HepG2 (cell line): ENCODE measurements at regions not wholly inside any gene's neighbourhood (a gene's known extent, or its start where the extent isn't known, plus 50 kb on each side); places are given as distances from the start of the nearest gene placed in this dataset.

ENCODE experiments used
- ATAC-seq: fragments of 200-7000 bp; cut with Tn5 transposase; 3 replicates; pipeline ENCODE4 v1.9.1; 2020; ENCODE audit warnings: mild to moderate bottlenecking, moderate library complexity
- BruUV-seq: library from RNA; stranded (reverse); fragments of 400-500 nt; replicated peaks from 2 replicates; lab custom pipeline; 2021; lab: Mats Ljungman, UMichigan
- CTCF ChIA-PET: fragments of 300-600 bp; formaldehyde crosslinking; extraction: SDS; loops from one replicate; lab custom pipeline; 2021; ENCODE audit warnings: low total read pairs, inconsistent platforms, low intra/inter-chr PET ratio; lab: Yijun Ruan, JAX
- POLR2A ChIA-PET: fragments of 350-600 bp; sonication (Branson Sonifier 250); formaldehyde crosslinking; loops from one replicate; lab custom pipeline; 2020; ENCODE audit warnings: antibody characterized with exemption, inconsistent platforms; lab: Yijun Ruan, JAX
- DNase-seq: peaks from one replicate; pipeline ENCODE4 v3.0.0-alpha.2; 2015; ENCODE audit warnings: low spot score
- FAIRE-seq: peaks from 3 replicates; lab custom pipeline; 2011; peaks lifted over from hg19 to GRCh38; lab: Jason Lieb, UNC
- H2AFZ ChIP-seq: one replicate; pipeline ENCODE4 v1.6.1; 2011; ENCODE audit warnings: low read length, inconsistent platforms
- H3K27ac ChIP-seq: fragments of 300-600 bp; 3 replicates; pipeline ENCODE4 v1.8.0; 2011; ENCODE audit warnings: mixed run types, mild to moderate bottlenecking, mixed read lengths, low read length, inconsistent platforms; ENCODE audit not compliant: insufficient read depth; ENCODE audit errors: extremely low read length
- H3K27me3 ChIP-seq, 2 experiments: fragments of 200-600 bp in 1 of 2; 2 replicates in 1 of 2; 3 replicates in 1 of 2; pipeline versions ENCODE4 v1.6.0 to v1.8.0; 2011; ENCODE audit warnings: low read length in 2 of 2, mild to moderate bottlenecking in 2 of 2, moderate library complexity in 2 of 2, inconsistent platforms in 1 of 2; ENCODE audit not compliant: insufficient read depth in 2 of 2, control insufficient read depth in 1 of 2
- H3K36me3 ChIP-seq, 2 experiments: fragments of 200-600 bp in 1 of 2; replicated peaks in 1 of 2; 2 replicates in 1 of 2; 3 replicates in 1 of 2; pipeline versions ENCODE4 v1.5.1 to v1.8.0; 2011; ENCODE audit warnings: low read length in 2 of 2, inconsistent platforms in 1 of 2; ENCODE audit not compliant: insufficient read depth in 2 of 2, control insufficient read depth in 1 of 2
- H3K4me1 ChIP-seq: 2 replicates; pipeline ENCODE4 v1.5.1; 2012; ENCODE audit warnings: low read length, inconsistent platforms; ENCODE audit not compliant: insufficient read depth
- H3K4me2 ChIP-seq: 2 replicates; pipeline ENCODE4 v1.6.0; 2011; ENCODE audit warnings: low read depth, low read length, inconsistent platforms
- H3K4me3 ChIP-seq, 3 experiments: fragments of 200-600 bp in 1 of 3; sonication (generic), shearing (Covaris generic) in 1 of 3; replicated peaks in 1 of 3; 2 replicates each; pipeline ENCODE4 v1.5.1; 2011 to 2016; ENCODE audit warnings: low read length in 3 of 3, inconsistent platforms in 2 of 3, low read depth in 2 of 3, mild to moderate bottlenecking in 2 of 3, control low read depth in 1 of 3, mixed read lengths in 1 of 3; ENCODE audit not compliant: insufficient read depth in 1 of 3
- H3K79me2 ChIP-seq: one replicate; pipeline ENCODE4 v1.6.1; 2011; ENCODE audit warnings: low read length, inconsistent platforms; ENCODE audit not compliant: insufficient read depth
- H3K9ac ChIP-seq: 2 replicates; pipeline ENCODE4 v1.6.0; 2011; ENCODE audit warnings: mild to moderate bottlenecking, low read depth, low read length, inconsistent platforms; ENCODE audit not compliant: insufficient read depth
- H3K9me3 ChIP-seq: 2 replicates; pipeline ENCODE4 v1.5.1; 2012; ENCODE audit warnings: mild to moderate bottlenecking, low read length
- H4K20me1 ChIP-seq: 2 replicates; pipeline ENCODE4 v1.6.0; 2011; ENCODE audit warnings: inconsistent platforms, mild to moderate bottlenecking, low read length, moderate library complexity; ENCODE audit not compliant: insufficient read depth
- ARHGAP35 ChIP-seq: sonication (generic); formaldehyde crosslinking; IDR thresholded peaks from 2 replicates; pipeline ENCODE4 v1.9.0; 2022; ENCODE audit warnings: mild to moderate bottlenecking, inconsistent platforms, moderate library complexity, missing genetic modification reagents, borderline replicate concordance
- DNMT1 ChIP-seq: sonication (generic); formaldehyde crosslinking; IDR thresholded peaks from 2 replicates; pipeline ENCODE4 v1.5.1; 2020; ENCODE audit warnings: mild to moderate bottlenecking, missing genetic modification reagents
- ETV5 ChIP-seq: IDR thresholded peaks from 2 replicates; pipeline ENCODE4 v1.6.1; 2018; ENCODE audit warnings: missing biosample characterization, missing genetic modification reagents, inconsistent platforms, borderline replicate concordance
- FLYWCH1 ChIP-seq: sonication (generic); formaldehyde crosslinking; IDR thresholded peaks from 2 replicates; pipeline ENCODE4 v1.8.1; 2023; ENCODE audit warnings: mild to moderate bottlenecking, missing genetic modification reagents
- HNRNPUL1 ChIP-seq: fragments of 200-400 bp; formaldehyde crosslinking; IDR thresholded peaks from 2 replicates; pipeline ENCODE4 v1.6.1; 2017; ENCODE audit warnings: low read depth, mild to moderate bottlenecking, low read length, moderate library complexity
- KLF15 ChIP-seq: sonication (generic); formaldehyde crosslinking; IDR thresholded peaks from 2 replicates; pipeline ENCODE4 v1.8.1; 2023; ENCODE audit warnings: borderline replicate concordance, mild to moderate bottlenecking, inconsistent platforms, missing genetic modification reagents, mixed read lengths
- NR1H2 ChIP-seq: sonication (generic); formaldehyde crosslinking; IDR thresholded peaks from 2 replicates; pipeline ENCODE4 v1.8.1; 2022; ENCODE audit warnings: low read depth, missing genetic modification reagents, borderline replicate concordance
- TEAD3 ChIP-seq: optimal IDR thresholded peaks from 2 replicates; pipeline ENCODE3; 2016; ENCODE audit warnings: borderline replicate concordance
- ZFY ChIP-seq: sonication (generic); formaldehyde crosslinking; IDR thresholded peaks from 2 replicates; pipeline ENCODE4 v1.4.0; 2020; ENCODE audit warnings: missing genetic modification reagents
- ZNF224 ChIP-seq: sonication (generic); formaldehyde crosslinking; IDR thresholded peaks from 2 replicates; pipeline ENCODE4 v1.5.0; 2020; ENCODE audit warnings: mild to moderate bottlenecking, missing genetic modification reagents
- ZNF670 ChIP-seq: sonication (generic); formaldehyde crosslinking; IDR thresholded peaks from 2 replicates; pipeline ENCODE4 v1.8.0; 2022; ENCODE audit warnings: mild to moderate bottlenecking, missing genetic modification reagents, borderline replicate concordance
- ZNF703 ChIP-seq: sonication (generic); formaldehyde crosslinking; IDR thresholded peaks from 2 replicates; pipeline ENCODE4 v1.5.1; 2020; ENCODE audit warnings: missing genetic modification reagents, mild to moderate bottlenecking, moderate library complexity, borderline replicate concordance
- ZNF737 ChIP-seq: sonication (generic); formaldehyde crosslinking; IDR thresholded peaks from 2 replicates; pipeline ENCODE4 v1.5.0; 2020; ENCODE audit warnings: missing genetic modification reagents, mild to moderate bottlenecking, borderline replicate concordance
- ZSCAN30 ChIP-seq: sonication (generic); formaldehyde crosslinking; IDR thresholded peaks from 2 replicates; pipeline ENCODE4 v1.5.0; 2020; ENCODE audit warnings: mild to moderate bottlenecking, missing genetic modification reagents
- WGBS: methylation state at CpG from one replicate; pipeline ENCODE4 v1.1.6; 2017; ENCODE audit warnings: low lambda C conversion rate; 5-methylcytosine and 5-hydroxymethylcytosine counted together
- in situ Hi-C: cut with HindIII; loops from 2 replicates; pipeline ENCODE4 v1.10.0; 2017; ENCODE audit warnings: low pct_unique_long_range_greater_than_20kb; ENCODE audit not compliant: extremely low pct_ligation_motif_present
- intact Hi-C: fragments of 100-400 bp; cut with micrococcal nuclease; formaldehyde crosslinking; loops from one replicate; pipeline ENCODE4 v1.10.0; 2022; ENCODE audit not compliant: unreplicated experiment
- TF ChIP-seq, protein P1 (sequence below): sonication (generic); formaldehyde crosslinking; conservative IDR thresholded peaks from 2 replicates; pipeline ENCODE4 v1.4.0; 2020; ENCODE audit warnings: missing genetic modification reagents
- TF ChIP-seq, protein P2 (sequence below): IDR thresholded peaks from 2 replicates; pipeline ENCODE4 v1.6.1; 2016; ENCODE audit warnings: low read depth, missing genetic modification reagents, missing compliant biosample characterization

DNA sequence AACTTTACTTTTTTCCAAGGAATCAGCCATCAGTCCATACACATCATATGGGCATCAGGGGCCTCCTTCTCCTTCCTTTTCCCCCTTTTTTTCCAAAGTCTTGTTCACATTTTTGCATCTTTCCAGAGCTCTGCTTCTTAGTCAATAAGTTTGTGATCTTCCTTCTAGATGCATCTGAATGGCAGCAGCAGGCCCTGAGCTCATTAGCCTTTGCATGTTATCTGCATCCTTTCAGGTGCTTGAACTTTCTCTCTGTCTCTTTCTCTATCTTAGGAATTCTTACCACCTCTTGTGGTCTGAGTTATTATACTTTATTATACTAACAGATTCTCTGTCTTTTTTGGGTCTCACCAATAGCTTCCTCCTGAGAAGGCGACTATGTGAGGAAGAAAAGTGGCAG is 312.4 kb upstream of the FANCL start (continued):
- TF ChIP-seq ZNF703 (CRISPR knock-in tag) = no peak

- Histone ChIP-seq H2AFZ (no peak overlapping the region), H3K4me2 (no peak overlapping the region), H3K27ac (no peak overlapping the region), H3K9ac (no peak overlapping the region), H4K20me1 (no peaks in the 10 kb centered on the region), H3K27me3 (no peaks in the 10 kb centered on the region), H3K4me3 (no peak overlapping the region), H3K4me1 (no peaks in the 10 kb centered on the region), H3K36me3 (no peaks in the 10 kb centered on the region), H3K79me2 (no peaks in the 10 kb centered on the region), H3K9me3 (no peaks in the 10 kb centered on the region)
- no peak for DNase-seq
- FAIRE-seq = no peak
- BruUV-seq = no TSS peak
- no peak for ATAC-seq
- ChIA-PET CTCF (no interaction called here), POLR2A (no interaction called here)
- intact Hi-C loops = no loop called here
- 0% methylated on average over 3 of the region's 3 CpGs for WGBS
- in situ Hi-C loops = no loop called here
- TF ChIP-seq, protein P1, sequence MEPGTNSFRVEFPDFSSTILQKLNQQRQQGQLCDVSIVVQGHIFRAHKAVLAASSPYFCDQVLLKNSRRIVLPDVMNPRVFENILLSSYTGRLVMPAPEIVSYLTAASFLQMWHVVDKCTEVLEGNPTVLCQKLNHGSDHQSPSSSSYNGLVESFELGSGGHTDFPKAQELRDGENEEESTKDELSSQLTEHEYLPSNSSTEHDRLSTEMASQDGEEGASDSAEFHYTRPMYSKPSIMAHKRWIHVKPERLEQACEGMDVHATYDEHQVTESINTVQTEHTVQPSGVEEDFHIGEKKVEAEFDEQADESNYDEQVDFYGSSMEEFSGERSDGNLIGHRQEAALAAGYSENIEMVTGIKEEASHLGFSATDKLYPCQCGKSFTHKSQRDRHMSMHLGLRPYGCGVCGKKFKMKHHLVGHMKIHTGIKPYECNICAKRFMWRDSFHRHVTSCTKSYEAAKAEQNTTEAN = no peak
- TF ChIP-seq TEAD3 (CRISPR knock-in tag) (no peak), ZNF737 (CRISPR knock-in tag) (no peak), ZNF670 (CRISPR knock-in tag) (no peak), ZFY (CRISPR knock-in tag) (no peak), DNMT1 (no peak), FLYWCH1 (CRISPR knock-in tag) (no peak), ZNF224 (CRISPR knock-in tag) (no peak), HNRNPUL1 (no peak), NR1H2 (CRISPR knock-in tag) (no peak), ARHGAP35 (CRISPR knock-in tag) (no peak), ETV5 (no peak), KLF15 (CRISPR knock-in tag) (no peak), ZSCAN30 (CRISPR knock-in tag) (no peak)
- TF ChIP-seq, protein P2, sequence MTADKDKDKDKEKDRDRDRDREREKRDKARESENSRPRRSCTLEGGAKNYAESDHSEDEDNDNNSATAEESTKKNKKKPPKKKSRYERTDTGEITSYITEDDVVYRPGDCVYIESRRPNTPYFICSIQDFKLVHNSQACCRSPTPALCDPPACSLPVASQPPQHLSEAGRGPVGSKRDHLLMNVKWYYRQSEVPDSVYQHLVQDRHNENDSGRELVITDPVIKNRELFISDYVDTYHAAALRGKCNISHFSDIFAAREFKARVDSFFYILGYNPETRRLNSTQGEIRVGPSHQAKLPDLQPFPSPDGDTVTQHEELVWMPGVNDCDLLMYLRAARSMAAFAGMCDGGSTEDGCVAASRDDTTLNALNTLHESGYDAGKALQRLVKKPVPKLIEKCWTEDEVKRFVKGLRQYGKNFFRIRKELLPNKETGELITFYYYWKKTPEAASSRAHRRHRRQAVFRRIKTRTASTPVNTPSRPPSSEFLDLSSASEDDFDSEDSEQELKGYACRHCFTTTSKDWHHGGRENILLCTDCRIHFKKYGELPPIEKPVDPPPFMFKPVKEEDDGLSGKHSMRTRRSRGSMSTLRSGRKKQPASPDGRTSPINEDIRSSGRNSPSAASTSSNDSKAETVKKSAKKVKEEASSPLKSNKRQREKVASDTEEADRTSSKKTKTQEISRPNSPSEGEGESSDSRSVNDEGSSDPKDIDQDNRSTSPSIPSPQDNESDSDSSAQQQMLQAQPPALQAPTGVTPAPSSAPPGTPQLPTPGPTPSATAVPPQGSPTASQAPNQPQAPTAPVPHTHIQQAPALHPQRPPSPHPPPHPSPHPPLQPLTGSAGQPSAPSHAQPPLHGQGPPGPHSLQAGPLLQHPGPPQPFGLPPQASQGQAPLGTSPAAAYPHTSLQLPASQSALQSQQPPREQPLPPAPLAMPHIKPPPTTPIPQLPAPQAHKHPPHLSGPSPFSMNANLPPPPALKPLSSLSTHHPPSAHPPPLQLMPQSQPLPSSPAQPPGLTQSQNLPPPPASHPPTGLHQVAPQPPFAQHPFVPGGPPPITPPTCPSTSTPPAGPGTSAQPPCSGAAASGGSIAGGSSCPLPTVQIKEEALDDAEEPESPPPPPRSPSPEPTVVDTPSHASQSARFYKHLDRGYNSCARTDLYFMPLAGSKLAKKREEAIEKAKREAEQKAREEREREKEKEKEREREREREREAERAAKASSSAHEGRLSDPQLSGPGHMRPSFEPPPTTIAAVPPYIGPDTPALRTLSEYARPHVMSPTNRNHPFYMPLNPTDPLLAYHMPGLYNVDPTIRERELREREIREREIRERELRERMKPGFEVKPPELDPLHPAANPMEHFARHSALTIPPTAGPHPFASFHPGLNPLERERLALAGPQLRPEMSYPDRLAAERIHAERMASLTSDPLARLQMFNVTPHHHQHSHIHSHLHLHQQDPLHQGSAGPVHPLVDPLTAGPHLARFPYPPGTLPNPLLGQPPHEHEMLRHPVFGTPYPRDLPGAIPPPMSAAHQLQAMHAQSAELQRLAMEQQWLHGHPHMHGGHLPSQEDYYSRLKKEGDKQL = no peak
These were observed 304.5 kb upstream of the FANCL start for GRCh38 chr2:58545300-58546280.
